GM12875 (cell line): ENCODE measurements at regions not wholly inside any gene's neighbourhood (a gene's known extent, or its start where the extent isn't known, plus 50 kb on each side); places are given as distances from the start of the nearest gene placed in this dataset.

Experiments used
- H3K4me3 ChIP-seq: one replicate; pipeline ENCODE4 v1.5.1; 2011; ENCODE audit warnings: low read depth, low read length, control low read depth
- TF ChIP-seq, protein P1 (sequence below): IDR thresholded peaks from 2 replicates; pipeline ENCODE4 v1.5.1; 2011; ENCODE audit warnings: low read depth, mild to moderate bottlenecking, control low read depth, inconsistent platforms, low read length, moderate library complexity, borderline replicate concordance; ENCODE audit not compliant: insufficient read depth

DNA sequence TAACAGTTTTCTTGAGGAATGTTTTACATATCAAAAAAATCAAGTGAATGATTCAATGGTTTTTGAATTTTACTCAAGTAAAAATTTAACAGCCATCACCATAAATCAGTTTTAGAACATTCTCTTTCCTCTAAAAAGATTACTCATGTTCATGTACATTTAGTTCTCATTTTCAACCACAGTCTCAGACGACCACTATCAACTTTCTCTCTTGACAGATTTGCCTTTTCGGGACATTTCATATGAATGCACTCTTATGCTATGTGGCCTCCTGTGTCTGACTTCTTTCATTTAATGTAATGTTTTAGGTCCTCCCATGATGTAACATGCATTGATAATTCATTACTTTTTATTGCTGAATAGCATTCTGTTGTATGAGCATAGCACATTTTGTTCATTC lies 309.3 kb upstream of the PLSCR5 start:
- no peak overlapping the region for H3K4me3 ChIP-seq
- TF ChIP-seq, protein P1, sequence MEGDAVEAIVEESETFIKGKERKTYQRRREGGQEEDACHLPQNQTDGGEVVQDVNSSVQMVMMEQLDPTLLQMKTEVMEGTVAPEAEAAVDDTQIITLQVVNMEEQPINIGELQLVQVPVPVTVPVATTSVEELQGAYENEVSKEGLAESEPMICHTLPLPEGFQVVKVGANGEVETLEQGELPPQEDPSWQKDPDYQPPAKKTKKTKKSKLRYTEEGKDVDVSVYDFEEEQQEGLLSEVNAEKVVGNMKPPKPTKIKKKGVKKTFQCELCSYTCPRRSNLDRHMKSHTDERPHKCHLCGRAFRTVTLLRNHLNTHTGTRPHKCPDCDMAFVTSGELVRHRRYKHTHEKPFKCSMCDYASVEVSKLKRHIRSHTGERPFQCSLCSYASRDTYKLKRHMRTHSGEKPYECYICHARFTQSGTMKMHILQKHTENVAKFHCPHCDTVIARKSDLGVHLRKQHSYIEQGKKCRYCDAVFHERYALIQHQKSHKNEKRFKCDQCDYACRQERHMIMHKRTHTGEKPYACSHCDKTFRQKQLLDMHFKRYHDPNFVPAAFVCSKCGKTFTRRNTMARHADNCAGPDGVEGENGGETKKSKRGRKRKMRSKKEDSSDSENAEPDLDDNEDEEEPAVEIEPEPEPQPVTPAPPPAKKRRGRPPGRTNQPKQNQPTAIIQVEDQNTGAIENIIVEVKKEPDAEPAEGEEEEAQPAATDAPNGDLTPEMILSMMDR: no peak

DNA sequence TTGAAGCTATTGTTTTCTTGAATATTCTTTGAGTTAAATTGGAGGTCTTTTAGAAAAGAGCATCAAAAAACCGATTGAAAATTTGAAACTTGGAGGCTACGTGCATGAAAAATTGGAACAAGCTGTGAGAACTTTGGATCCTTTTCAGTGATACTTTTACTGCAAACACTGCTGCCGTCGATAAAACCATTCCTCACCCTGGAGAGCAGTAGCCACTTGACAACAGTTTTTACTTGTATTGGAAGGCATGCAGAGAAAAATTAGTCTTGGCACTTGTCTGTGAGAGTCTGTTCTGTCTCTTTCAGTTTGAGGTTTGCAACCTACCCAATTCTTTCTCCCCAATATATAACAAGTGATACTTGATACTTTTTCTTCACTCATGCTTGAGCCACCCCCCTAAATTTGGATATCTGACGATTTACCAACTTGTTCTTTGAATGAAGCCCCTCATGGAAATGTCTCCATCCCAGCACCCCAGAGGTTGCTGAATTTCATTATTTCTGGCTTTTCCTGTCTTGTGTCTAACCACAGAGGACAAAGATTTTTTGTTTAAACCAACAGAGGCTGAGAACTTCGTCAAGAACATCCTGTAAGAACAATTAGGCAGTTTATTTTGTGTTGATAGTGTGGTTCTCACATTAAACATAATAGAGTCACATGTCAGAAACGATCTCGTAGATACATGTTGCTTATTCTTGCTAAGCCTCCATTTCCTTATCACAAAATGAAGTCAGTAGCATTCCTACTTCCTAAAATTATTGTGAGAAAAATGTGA lies 307.3 kb upstream of the PLSCR5 start:
- no peak overlapping the region for H3K4me3 ChIP-seq
- TF ChIP-seq, protein P1: no peak

DNA sequence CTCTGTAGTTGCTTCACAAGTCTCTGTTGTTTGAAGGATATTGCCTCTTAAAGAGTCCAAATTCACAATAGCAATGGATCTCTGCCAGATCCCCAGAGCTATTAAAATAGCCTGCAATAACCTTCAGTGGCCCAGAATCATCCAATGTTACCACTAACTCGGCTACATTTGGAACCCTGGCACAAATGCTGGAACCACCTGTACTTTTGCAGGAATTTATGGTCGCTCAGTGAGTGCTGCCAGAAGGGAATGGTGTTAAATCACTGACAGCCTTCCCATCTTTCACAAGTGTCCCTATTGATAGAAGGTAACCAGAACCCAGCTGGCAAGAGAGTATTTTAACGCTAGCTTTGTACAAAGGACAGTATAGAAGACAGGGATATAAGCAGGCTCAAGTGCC lies 298.8 kb upstream of the PLSCR5 start:
- TF ChIP-seq, protein P1: no peak

DNA sequence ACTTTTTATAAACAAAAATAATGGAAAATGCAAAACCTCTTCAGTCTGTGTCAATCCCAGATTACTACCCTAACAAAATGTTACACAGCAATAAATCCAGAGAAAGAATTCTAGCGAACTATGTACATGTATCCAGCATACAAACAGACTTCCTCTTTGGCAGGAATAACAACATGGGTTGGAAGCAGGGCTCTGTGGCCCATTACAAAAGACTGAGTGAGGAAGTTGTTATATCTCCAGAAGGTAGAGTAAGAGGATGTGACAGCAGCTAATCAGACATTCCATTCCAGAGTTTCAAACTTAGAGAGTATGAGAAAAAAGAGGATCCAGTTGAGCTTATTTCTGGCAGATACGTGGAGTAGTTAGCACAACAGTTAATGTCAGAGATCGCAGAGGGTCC lies 294.0 kb upstream of the PLSCR5 start:
- TF ChIP-seq, protein P1: no peak
- H3K4me3 ChIP-seq: no peak overlapping the region

More for the DNA sequence above, 298.8 kb upstream of the PLSCR5 start:
- no peak overlapping the region for H3K4me3 ChIP-seq

DNA sequence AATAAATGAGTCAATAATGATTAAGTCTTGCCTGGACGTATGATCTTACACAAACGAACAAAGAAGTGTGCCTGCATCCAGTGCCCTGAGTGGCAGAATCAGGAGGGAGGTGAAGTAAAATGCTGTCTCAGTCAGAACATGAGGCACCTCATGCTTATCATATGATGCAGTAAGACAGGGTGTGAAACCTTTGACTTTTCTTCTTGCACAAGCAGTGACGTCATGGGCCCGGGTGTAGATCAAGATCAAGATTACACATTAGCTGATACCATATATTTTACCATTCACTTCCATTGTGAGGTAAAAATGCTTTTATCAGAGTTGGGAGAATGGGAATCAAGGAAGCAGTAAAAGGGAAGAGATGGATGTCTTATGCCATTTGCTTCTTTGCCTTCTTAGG lies 291.6 kb upstream of the PLSCR5 start:
- TF ChIP-seq, protein P1: no peak
- no peak overlapping the region for H3K4me3 ChIP-seq

DNA sequence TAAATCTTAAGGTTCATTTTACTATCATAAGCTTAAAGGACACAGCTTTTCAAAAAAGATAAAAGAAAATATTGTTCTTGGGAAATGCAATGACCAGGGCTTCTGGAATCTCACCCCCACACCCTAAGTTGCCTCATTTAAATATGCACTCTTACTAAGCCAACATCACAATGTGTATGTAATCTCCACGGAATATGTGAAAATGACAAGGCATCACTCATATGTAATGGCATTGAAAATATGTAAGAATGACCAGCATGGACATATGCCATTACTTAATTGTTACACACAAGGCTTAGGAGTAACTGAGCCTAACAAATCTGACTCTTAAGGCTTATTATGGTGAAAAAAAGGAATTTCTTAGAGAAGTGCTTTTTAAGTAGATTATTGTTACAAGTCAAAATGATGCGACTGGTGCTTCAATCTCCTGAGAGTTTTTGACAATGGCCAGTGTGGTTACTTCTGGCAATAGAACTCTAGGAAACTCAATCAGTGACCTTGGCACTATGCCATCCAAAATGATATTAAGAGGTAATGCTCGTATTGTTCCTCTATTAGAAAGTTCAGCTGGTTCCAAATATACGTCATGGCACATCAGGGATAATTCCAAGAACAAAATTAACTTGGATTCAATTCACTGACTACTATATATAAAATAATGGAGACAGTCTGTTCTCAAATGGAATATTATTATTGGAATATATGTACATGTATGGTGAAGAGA lies 290.0 kb upstream of the PLSCR5 start:
- H3K4me3 ChIP-seq: no peak overlapping the region
- TF ChIP-seq, protein P1: no peak

DNA sequence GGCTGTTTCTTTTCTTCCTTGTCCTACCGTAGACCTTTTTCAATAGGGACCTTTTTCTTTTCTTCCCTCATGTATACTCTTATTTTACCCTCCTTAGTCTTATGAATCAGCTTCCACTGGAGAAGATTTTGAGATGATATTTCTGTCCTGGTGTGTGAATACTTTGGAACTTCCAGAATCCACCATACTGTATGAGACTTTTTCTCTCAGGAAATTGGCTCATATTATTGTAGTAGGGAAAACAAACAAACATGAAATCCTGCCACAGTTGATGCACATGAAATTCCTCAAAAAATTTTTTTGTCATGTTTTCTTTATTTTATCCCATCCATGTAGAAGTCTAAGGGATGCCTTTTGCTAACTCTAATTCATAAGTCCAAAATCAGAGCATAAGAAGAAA lies 289.3 kb upstream of the PLSCR5 start:
- TF ChIP-seq, protein P1: no peak

More for the DNA sequence above, 289.3 kb upstream of the PLSCR5 start:
- H3K4me3 ChIP-seq: no peak overlapping the region
